ENCODE measurements at regions not wholly inside any gene's neighbourhood (a gene's known extent, or its start where the extent isn't known, plus 50 kb on each side); places are given as distances from the start of the nearest gene placed in this dataset.

DNA sequence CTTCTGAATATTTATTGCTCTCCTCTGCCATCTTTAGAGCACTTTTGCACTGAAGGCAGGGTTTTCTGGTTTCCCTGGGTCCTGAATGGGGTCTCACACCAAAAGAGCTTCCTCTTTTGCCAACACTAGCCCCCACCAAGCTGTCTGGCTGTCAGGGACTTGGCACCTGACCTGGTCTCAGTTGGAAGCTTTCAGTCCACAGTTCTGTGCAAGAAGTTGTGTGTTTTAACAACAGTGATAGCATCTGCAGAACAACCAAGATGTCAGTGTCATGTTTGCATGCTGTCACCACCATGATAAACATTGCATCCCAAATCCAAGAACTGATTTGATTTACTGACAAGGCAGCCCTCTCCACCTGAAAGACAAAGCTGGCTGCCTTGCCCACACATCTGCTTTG is 448.5 kb upstream of the CCL2 start (continued):
- TF ChIP-seq ZNF234 (CRISPR knock-in tag; conservative IDR thresholded peaks at IDR 0.05) (no peak), ZNF652 (CRISPR knock-in tag; IDR thresholded peaks at IDR 0.05; ENCODE audit: borderline replicate concordance, low read depth) (no peak)

DNA sequence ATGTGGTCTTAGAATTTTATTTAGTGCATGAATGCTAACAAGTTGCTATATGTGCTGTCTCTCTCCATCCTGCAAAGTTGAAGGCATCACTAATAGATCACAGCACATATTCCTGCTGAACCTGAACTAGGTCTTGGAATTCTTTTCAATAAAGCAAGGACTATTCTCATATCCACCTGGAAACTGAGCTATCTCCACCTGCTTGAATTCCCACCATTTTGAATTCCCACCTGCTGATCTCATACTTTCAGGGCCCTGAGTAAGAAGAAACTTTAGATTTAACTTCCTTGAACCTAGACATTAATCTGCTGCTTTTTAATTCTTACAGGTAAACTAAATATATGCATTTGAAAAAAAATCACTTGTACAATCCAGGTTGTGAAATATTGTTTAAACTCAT is 445.3 kb upstream of the CCL2 start:
- Histone ChIP-seq H4K20me1 (ENCODE audit: insufficient read depth, low read length) (no peaks in the 10 kb centered on the region), H3K9me3 (ENCODE audit: low read length) (no peaks in the 10 kb centered on the region), H2AFZ (ENCODE audit: low read length) (no peak overlapping the region), H3K9ac (ENCODE audit: insufficient read depth, low read depth, low read length) (no peak overlapping the region), H3K4me1 (ENCODE audit: insufficient read depth, low read length) (no peaks in the 10 kb centered on the region), H3K4me3 (replicated peaks in 1 of 3; ENCODE audit: insufficient read depth in 1 of 3, low read depth in 2 of 3, low read length in 3 of 3) (no peak overlapping the region), H3K36me3 (replicated peaks in 1 of 2; ENCODE audit: control insufficient read depth in 1 of 2, insufficient read depth in 2 of 2, low read length in 2 of 2) (no peaks in the 10 kb centered on the region), H3K27ac (ENCODE audit: extremely low read length, insufficient read depth, low read length) (no peak overlapping the region), H3K27me3 (ENCODE audit: control insufficient read depth in 1 of 2, insufficient read depth in 2 of 2, low read length in 2 of 2) (no peaks in the 10 kb centered on the region), H3K4me2 (ENCODE audit: low read depth, low read length) (no peak overlapping the region), H3K79me2 (ENCODE audit: insufficient read depth, low read length) (no peaks in the 10 kb centered on the region)
- BruUV-seq (replicated peaks): no TSS peak
- TF ChIP-seq SP140L (CRISPR knock-in tag; IDR thresholded peaks at IDR 0.05; ENCODE audit: borderline replicate concordance): no peak
- no peak for TF ChIP-seq KMT2B (CRISPR knock-in tag; IDR thresholded peaks at IDR 0.05)
- no peak for TF ChIP-seq ZNF251 (CRISPR knock-in tag; IDR thresholded peaks at IDR 0.05)
- TF ChIP-seq ARNTL (CRISPR knock-in tag; IDR thresholded peaks at IDR 0.05): no peak
- no peak for TF ChIP-seq SAFB2 (CRISPR knock-in tag; IDR thresholded peaks at IDR 0.05; ENCODE audit: borderline replicate concordance, low read depth)
- TF ChIP-seq ZBTB8A (CRISPR knock-in tag; IDR thresholded peaks at IDR 0.05; ENCODE audit: borderline replicate concordance, low read depth): no peak
- TF ChIP-seq ZNF224 (CRISPR knock-in tag; IDR thresholded peaks at IDR 0.05): no peak
- no peak for TF ChIP-seq SP1 (IDR thresholded peaks at IDR 0.05)
- no peak for TF ChIP-seq SP1 (CRISPR knock-in tag; IDR thresholded peaks at IDR 0.05)
- TF ChIP-seq ZFY (CRISPR knock-in tag; IDR thresholded peaks at IDR 0.05): no peak
- TF ChIP-seq NCOA1 (CRISPR knock-in tag; IDR thresholded peaks at IDR 0.05): no peak
- no peak for TF ChIP-seq PCBP2 (optimal IDR thresholded peaks at IDR 0.05; ENCODE audit: low read depth, low read length, poor library complexity, severe bottlenecking)
- TF ChIP-seq, protein P1, sequence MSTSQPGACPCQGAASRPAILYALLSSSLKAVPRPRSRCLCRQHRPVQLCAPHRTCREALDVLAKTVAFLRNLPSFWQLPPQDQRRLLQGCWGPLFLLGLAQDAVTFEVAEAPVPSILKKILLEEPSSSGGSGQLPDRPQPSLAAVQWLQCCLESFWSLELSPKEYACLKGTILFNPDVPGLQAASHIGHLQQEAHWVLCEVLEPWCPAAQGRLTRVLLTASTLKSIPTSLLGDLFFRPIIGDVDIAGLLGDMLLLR (CRISPR knock-in tag; IDR thresholded peaks at IDR 0.05): no peak
- TF ChIP-seq PAWR (CRISPR knock-in tag; IDR thresholded peaks at IDR 0.05; ENCODE audit: borderline replicate concordance): no peak
- TF ChIP-seq ZNF616 (CRISPR knock-in tag; IDR thresholded peaks at IDR 0.05; ENCODE audit: low read depth): no peak
- TF ChIP-seq ZNF24 (IDR thresholded peaks at IDR 0.05): no peak
- no peak for TF ChIP-seq ZNF766 (CRISPR knock-in tag; IDR thresholded peaks at IDR 0.05; ENCODE audit: borderline replicate concordance)
- no peak for TF ChIP-seq HDAC1 (CRISPR knock-in tag; IDR thresholded peaks at IDR 0.05)
- TF ChIP-seq, protein P2, sequence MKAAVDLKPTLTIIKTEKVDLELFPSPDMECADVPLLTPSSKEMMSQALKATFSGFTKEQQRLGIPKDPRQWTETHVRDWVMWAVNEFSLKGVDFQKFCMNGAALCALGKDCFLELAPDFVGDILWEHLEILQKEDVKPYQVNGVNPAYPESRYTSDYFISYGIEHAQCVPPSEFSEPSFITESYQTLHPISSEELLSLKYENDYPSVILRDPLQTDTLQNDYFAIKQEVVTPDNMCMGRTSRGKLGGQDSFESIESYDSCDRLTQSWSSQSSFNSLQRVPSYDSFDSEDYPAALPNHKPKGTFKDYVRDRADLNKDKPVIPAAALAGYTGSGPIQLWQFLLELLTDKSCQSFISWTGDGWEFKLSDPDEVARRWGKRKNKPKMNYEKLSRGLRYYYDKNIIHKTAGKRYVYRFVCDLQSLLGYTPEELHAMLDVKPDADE (CRISPR knock-in tag; IDR thresholded peaks at IDR 0.05): no peak
- TF ChIP-seq ZFP90 (CRISPR knock-in tag; IDR thresholded peaks at IDR 0.05; ENCODE audit: borderline replicate concordance): no peak
- FAIRE-seq (no peak), ATAC-seq (no peak), DNase-seq (ENCODE audit: low spot score) (no peak)
- in situ Hi-C loops (cut with HindIII; ENCODE audit: extremely low pct_ligation_motif_present, low pct_unique_long_range_greater_than_20kb): loop anchor here (10.0 kb wide), 1 partner anchor 55 kb away; no protein-coding TSS in a partner anchor
- ChIA-PET POLR2A (no interaction called here), CTCF (ENCODE audit: low intra/inter-chr PET ratio, low total read pairs) (no interaction called here)
- intact Hi-C loops (cut with micrococcal nuclease; ENCODE audit: unreplicated experiment): no loop called here

All from HepG2 (cell line).